ENCODE measurements at regions not wholly inside any gene's neighbourhood (a gene's known extent, or its start where the extent isn't known, plus 50 kb on each side); places are given as distances from the start of the nearest gene placed in this dataset.

DNA sequence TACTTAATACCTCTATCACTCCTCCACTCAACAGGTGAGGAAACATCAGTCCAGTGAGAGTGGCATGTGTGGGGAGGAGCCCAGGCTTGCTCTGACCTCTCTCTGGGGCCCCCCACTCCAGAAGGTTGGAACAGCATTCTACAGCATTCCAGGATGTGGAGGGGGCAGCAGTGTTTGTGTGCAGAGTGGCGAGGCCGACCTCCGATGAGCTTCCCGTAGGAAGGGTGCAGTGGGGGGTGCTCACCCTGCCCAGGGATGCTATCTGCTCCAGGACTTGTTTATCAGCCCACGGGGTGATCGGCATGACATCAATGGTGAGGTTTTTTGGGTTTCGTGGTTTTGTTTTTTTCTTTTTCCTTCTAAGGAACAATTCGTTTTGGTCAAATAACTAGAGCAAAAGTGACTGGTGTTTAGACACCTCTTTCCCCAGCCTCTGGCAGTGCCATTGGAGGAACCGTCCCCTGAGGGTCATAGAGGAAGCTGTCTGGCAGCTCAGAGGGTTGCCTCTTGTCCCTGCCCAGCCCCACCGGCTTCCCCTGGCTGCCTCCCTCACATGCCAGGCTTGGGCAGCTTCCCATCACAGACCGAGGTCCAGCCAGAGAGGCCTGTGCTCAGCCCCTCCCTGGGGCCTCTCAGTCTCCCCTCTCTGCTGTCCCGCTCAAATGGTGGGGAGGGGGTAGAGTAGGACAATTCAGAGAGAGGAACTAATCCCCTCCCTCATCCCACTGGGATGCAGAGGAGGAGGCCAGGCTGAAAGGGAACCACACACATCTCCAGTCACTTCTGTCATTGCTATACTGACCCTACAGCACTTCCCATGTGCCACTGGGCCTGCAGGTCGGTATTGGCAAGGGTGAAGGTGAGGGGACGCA lies 96.5 kb downstream of the ZFP36L2 start:
- H3K27ac ChIP-seq (ENCODE audit: low read length): no peak overlapping the region
- no peaks in the 10 kb centered on the region for H3K79me2 ChIP-seq (ENCODE audit: low read length)
- no peaks in the 10 kb centered on the region for H3K27me3 ChIP-seq (ENCODE audit: low read length)
- no peak overlapping the region for H3K9ac ChIP-seq (ENCODE audit: low read length)
- H4K20me1 ChIP-seq (ENCODE audit: insufficient read depth, low read depth, low read length): no peaks in the 10 kb centered on the region
- no peak overlapping the region for H3K4me3 ChIP-seq (ENCODE audit: low read length)
- no peaks in the 10 kb centered on the region for H3K36me3 ChIP-seq (ENCODE audit: insufficient read depth, low read length)
- no peaks in the 10 kb centered on the region for H3K9me3 ChIP-seq (ENCODE audit: low read length)
- no peaks in the 10 kb centered on the region for H3K9me2 ChIP-seq (replicated peaks; ENCODE audit: insufficient read depth, low read length)
- H3K4me2 ChIP-seq (ENCODE audit: low read depth, low read length, poor library complexity, severe bottlenecking): no peak overlapping the region
- peaks cover 11% of the 10 kb centered on the region for H3K4me1 ChIP-seq (ENCODE audit: low read length)
- DNase-seq: no peak
- H2AFZ ChIP-seq (ENCODE audit: low read length): no peak overlapping the region

DNA sequence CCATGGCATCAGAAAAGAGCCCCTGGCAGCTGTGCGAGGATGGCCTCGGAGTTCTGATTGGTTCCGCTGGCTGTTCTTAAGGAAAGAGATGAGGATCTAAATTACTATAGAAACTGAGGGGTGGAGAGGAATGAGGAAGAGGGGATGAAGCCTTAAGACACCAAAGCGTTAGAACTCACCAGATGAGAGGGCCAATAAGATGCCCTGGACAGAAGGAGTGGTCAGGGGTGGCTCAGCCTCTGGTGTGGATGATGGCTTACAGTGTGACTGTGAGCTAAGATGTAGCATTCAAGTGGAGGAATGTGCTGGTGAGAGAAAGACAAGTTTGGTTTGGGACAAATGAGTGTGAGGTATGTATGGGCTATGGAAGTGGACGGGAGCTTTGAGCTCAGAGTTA lies 97.8 kb downstream of the ZFP36L2 start:
- DNase-seq: no peak
- H3K27ac ChIP-seq (ENCODE audit: low read length): no peak overlapping the region
- no peaks in the 10 kb centered on the region for H3K9me3 ChIP-seq (ENCODE audit: low read length)
- H3K9ac ChIP-seq (ENCODE audit: low read length): no peak overlapping the region
- no peaks in the 10 kb centered on the region for H4K20me1 ChIP-seq (ENCODE audit: insufficient read depth, low read depth, low read length)
- no peaks in the 10 kb centered on the region for H3K9me2 ChIP-seq (replicated peaks; ENCODE audit: insufficient read depth, low read length)
- peaks cover 11% of the 10 kb centered on the region for H3K4me1 ChIP-seq (ENCODE audit: low read length)
- no peaks in the 10 kb centered on the region for H3K79me2 ChIP-seq (ENCODE audit: low read length)
- no peak overlapping the region for H2AFZ ChIP-seq (ENCODE audit: low read length)
- H3K36me3 ChIP-seq (ENCODE audit: insufficient read depth, low read length): no peaks in the 10 kb centered on the region
- no peak overlapping the region for H3K4me3 ChIP-seq (ENCODE audit: low read length)
- H3K27me3 ChIP-seq (ENCODE audit: low read length): no peaks in the 10 kb centered on the region
- no peak overlapping the region for H3K4me2 ChIP-seq (ENCODE audit: low read depth, low read length, poor library complexity, severe bottlenecking)

DNA sequence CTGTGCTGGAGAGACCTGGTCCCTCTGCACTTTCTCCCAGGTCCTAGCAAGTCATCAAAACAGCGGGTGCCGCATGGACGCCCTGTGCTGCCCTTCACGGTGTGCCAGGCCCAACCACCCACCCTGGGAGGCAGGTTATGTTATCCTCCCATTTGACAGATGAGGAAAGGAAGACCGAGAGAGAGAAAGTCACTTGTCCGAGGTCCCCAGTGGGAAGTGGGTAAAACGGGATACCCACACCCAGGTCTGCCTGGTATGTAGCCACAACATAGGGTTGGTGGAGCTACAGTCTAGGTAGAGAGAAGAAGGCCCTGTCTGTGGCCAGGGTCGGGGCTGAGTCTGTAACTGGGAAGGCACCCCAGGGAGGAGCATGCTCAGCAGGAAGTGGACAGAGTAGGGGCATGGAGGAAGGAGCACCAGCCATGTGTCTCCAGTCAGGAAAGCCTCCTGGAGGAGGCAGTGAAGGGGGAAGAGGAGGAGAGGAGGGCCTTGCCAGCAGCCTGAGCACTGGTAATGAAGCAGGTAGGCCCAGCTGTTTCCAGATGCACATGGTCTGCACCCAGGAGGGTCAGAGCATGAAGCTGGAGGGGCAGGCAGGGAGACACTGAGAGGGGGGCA lies 98.4 kb downstream of the ZFP36L2 start:
- no peaks in the 10 kb centered on the region for H3K27me3 ChIP-seq (ENCODE audit: low read length)
- H4K20me1 ChIP-seq (ENCODE audit: insufficient read depth, low read depth, low read length): no peaks in the 10 kb centered on the region
- H3K9me3 ChIP-seq (ENCODE audit: low read length): no peaks in the 10 kb centered on the region
- H2AFZ ChIP-seq (ENCODE audit: low read length): no peak overlapping the region
- H3K4me1 ChIP-seq (ENCODE audit: low read length): peaks cover 11% of the 10 kb centered on the region
- no peak overlapping the region for H3K27ac ChIP-seq (ENCODE audit: low read length)
- DNase-seq: no peak
- H3K79me2 ChIP-seq (ENCODE audit: low read length): no peaks in the 10 kb centered on the region
- no peaks in the 10 kb centered on the region for H3K9me2 ChIP-seq (replicated peaks; ENCODE audit: insufficient read depth, low read length)
- no peak overlapping the region for H3K4me3 ChIP-seq (ENCODE audit: low read length)
- no peak overlapping the region for H3K9ac ChIP-seq (ENCODE audit: low read length)
- H3K4me2 ChIP-seq (ENCODE audit: low read depth, low read length, poor library complexity, severe bottlenecking): no peak overlapping the region
- no peaks in the 10 kb centered on the region for H3K36me3 ChIP-seq (ENCODE audit: insufficient read depth, low read length)

DNA sequence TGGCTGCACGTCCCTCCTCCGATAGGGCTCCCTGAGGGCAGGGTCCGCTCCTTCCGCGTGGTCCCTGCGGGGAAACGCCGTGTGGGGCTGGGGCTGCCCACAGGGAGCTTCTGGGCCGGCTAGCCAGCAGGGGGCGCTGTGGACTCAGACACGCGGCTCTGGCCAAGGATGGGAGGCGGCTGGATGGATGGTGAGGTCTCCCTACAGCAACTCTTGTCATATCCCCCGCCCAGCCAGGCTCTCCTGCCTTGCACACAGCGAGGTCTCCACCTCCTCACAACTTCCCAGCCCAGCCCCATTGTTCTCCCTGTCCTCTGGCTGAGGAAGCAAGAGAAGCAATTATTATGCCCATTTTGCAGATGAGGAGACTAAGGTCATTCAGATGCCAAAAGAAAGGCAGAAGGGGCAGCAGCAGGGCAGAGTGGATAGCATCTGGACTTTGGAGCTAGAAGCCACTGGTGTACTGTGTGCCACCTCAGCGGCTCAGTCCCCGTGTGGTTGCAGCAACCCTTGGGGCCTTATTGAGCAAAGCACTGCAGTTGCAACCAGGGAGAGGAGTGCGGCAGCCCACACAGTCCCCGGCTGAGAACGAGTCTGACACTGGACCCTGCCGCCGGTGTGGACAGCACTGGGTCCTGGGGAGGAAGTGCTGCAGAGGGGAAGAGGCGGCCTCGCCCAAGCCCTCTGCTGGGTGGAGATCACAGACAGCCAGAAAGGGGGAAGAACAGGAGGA lies 99.0 kb downstream of the ZFP36L2 start:
- DNase-seq: peak; percentile 89
- Histone ChIP-seq H3K36me3 (ENCODE audit: insufficient read depth, low read length) (no peaks in the 10 kb centered on the region), H3K4me3 (ENCODE audit: low read length) (no peak overlapping the region), H3K27me3 (ENCODE audit: low read length) (no peaks in the 10 kb centered on the region), H3K9me3 (ENCODE audit: low read length) (no peaks in the 10 kb centered on the region), H3K4me2 (ENCODE audit: low read depth, low read length, poor library complexity, severe bottlenecking) (no peak overlapping the region), H3K4me1 (ENCODE audit: low read length) (peaks cover 11% of the 10 kb centered on the region), H2AFZ (ENCODE audit: low read length) (no peak overlapping the region), H3K9ac (ENCODE audit: low read length) (no peak overlapping the region), H3K27ac (ENCODE audit: low read length) (no peak overlapping the region), H4K20me1 (ENCODE audit: insufficient read depth, low read depth, low read length) (no peaks in the 10 kb centered on the region), H3K9me2 (replicated peaks; ENCODE audit: insufficient read depth, low read length) (no peaks in the 10 kb centered on the region), H3K79me2 (ENCODE audit: low read length) (no peaks in the 10 kb centered on the region)

DNA sequence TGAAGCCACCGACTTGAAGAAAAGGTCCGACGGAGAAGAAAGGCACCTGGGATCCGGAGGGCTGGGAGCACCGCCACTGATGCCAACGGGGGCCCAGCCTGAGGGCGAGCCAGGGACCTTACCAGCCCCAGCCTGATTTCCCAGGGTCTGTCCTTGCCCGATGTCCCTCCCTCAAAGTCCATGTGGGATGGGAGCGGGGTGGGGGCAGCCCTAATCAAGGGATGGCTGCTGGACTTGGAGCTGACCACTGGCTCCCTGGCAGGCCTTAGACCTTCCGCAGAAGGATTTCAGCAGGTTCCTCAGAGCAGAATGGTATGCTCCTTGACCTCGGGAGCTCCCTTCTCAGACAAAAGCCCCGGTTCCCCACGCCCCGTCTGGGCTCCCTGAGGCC lies 99.6 kb downstream of the ZFP36L2 start:
- no peaks in the 10 kb centered on the region for H3K36me3 ChIP-seq (ENCODE audit: insufficient read depth, low read length)
- peaks cover 10% of the 10 kb centered on the region for H3K4me1 ChIP-seq (ENCODE audit: low read length)
- H4K20me1 ChIP-seq (ENCODE audit: insufficient read depth, low read depth, low read length): no peaks in the 10 kb centered on the region
- H3K9ac ChIP-seq (ENCODE audit: low read length): no peak overlapping the region
- no peaks in the 10 kb centered on the region for H3K9me3 ChIP-seq (ENCODE audit: low read length)
- no peak overlapping the region for H3K4me2 ChIP-seq (ENCODE audit: low read depth, low read length, poor library complexity, severe bottlenecking)
- no peak for DNase-seq
- no peaks in the 10 kb centered on the region for H3K79me2 ChIP-seq (ENCODE audit: low read length)
- H3K9me2 ChIP-seq (replicated peaks; ENCODE audit: insufficient read depth, low read length): no peaks in the 10 kb centered on the region
- H3K27me3 ChIP-seq (ENCODE audit: low read length): no peaks in the 10 kb centered on the region
- H3K27ac ChIP-seq (ENCODE audit: low read length): no peak overlapping the region
- no peak overlapping the region for H3K4me3 ChIP-seq (ENCODE audit: low read length)
- H2AFZ ChIP-seq (ENCODE audit: low read length): no peak overlapping the region

DNA sequence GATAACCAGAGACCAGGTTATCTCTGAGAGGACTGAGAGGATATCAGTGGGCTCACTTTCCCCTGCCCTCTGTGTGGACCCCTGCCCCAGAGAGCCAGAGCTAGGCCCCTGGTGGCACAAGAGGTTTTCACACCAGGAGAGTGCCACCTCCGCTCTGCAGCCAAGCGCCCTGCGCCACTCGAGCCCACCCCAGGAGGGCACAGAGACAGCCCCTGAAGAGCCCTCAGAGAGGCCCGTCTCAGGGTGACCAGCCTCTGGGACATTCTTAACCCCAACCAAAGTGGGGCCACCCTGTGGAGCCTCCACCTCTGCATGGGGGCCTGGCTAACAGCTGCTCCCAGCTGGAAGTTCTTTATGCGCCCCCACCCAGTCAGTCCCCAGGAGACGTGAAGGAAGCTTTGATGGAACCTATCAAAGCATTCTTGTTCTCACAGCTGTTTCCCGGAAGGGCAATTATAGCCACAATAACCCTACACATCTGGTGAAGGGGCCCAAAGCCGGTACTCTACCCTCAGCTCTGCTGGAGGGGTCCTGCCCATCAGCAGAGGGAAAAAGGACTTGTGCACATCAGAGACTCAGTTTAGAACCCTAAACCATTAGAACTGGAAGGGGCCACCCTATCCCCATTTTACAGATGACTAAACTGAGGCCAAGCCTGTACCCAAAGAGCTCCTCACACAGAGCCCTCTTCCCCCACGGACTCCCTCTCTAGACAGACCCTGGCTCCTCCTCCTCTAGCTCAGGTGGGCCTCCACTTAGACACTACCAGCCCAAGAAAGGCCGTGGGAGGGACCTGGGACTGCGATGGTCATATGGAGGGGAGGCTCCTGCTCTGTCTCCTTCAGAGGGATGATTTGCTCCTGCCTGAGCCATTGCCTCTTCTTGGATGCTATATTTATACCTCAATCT lies 101.1 kb downstream of the ZFP36L2 start:
- Histone ChIP-seq H2AFZ (ENCODE audit: low read length) (no peak overlapping the region), H3K79me2 (ENCODE audit: low read length) (no peaks in the 10 kb centered on the region), H3K9me3 (ENCODE audit: low read length) (no peaks in the 10 kb centered on the region), H4K20me1 (ENCODE audit: insufficient read depth, low read depth, low read length) (no peaks in the 10 kb centered on the region), H3K9ac (ENCODE audit: low read length) (no peak overlapping the region), H3K36me3 (ENCODE audit: insufficient read depth, low read length) (no peaks in the 10 kb centered on the region), H3K27ac (ENCODE audit: low read length) (no peak overlapping the region), H3K27me3 (ENCODE audit: low read length) (no peaks in the 10 kb centered on the region), H3K4me2 (ENCODE audit: low read depth, low read length, poor library complexity, severe bottlenecking) (no peak overlapping the region), H3K9me2 (replicated peaks; ENCODE audit: insufficient read depth, low read length) (no peaks in the 10 kb centered on the region), H3K4me3 (ENCODE audit: low read length) (no peak overlapping the region), H3K4me1 (ENCODE audit: low read length) (peaks cover 3% of the 10 kb centered on the region; the same call in 1 of the 2 replicates)
- DNase-seq: no peak

DNA sequence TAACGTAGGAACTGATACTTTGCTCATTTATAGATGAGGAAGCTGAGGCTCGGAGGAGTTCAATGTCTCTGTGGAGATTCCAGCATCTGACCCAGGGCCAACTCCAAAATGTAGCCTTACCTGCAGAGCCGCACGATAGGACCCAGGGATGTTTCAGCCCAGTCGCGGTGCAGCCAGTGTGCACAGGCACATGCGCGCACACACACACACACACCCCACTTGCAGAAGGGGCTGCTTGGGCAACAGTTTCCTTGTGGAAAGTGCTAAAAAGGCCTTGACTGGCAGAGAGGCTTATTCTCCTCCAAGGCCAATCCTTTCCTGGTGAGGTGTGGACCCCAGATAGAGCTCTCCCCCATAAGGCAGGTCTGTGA lies 101.7 kb downstream of the ZFP36L2 start:
- Histone ChIP-seq H4K20me1 (ENCODE audit: insufficient read depth, low read depth, low read length) (no peaks in the 10 kb centered on the region), H3K9me3 (ENCODE audit: low read length) (peaks cover under 1% of the 10 kb centered on the region; the same call in 1 of the 2 replicates), H3K9me2 (replicated peaks; ENCODE audit: insufficient read depth, low read length) (no peaks in the 10 kb centered on the region), H3K4me3 (ENCODE audit: low read length) (no peak overlapping the region), H3K27me3 (ENCODE audit: low read length) (no peaks in the 10 kb centered on the region), H3K27ac (ENCODE audit: low read length) (no peak overlapping the region), H2AFZ (ENCODE audit: low read length) (no peak overlapping the region), H3K4me2 (ENCODE audit: low read depth, low read length, poor library complexity, severe bottlenecking) (no peak overlapping the region), H3K36me3 (ENCODE audit: insufficient read depth, low read length) (no peaks in the 10 kb centered on the region), H3K4me1 (ENCODE audit: low read length) (peaks cover 3% of the 10 kb centered on the region; the same call in 1 of the 2 replicates), H3K9ac (ENCODE audit: low read length) (no peak overlapping the region), H3K79me2 (ENCODE audit: low read length) (no peaks in the 10 kb centered on the region)
- DNase-seq: no peak
